ENCODE measurements at regions not wholly inside any gene's neighbourhood (a gene's known extent, or its start where the extent isn't known, plus 50 kb on each side); places are given as distances from the start of the nearest gene placed in this dataset.

DNA sequence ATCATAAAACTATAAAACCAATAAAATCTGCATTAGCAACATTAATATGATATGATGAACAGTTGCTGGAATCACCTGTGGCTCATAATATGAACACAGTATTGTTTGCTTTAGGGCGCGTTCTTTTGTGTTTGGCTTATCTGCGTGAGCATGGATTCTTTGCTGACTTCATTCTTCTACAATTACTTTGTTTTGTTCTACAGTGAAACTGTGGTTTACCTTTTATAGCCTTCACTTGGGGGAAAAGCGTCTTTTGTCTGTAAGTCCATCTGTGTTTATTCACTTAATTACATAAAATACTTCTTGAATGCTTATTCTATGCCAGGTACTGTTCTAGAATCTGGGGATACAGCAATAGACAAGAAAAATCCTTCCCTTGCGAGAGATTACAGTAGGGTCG lies 74.0 kb upstream of the SEC11C start:
- TF ChIP-seq, protein P1, sequence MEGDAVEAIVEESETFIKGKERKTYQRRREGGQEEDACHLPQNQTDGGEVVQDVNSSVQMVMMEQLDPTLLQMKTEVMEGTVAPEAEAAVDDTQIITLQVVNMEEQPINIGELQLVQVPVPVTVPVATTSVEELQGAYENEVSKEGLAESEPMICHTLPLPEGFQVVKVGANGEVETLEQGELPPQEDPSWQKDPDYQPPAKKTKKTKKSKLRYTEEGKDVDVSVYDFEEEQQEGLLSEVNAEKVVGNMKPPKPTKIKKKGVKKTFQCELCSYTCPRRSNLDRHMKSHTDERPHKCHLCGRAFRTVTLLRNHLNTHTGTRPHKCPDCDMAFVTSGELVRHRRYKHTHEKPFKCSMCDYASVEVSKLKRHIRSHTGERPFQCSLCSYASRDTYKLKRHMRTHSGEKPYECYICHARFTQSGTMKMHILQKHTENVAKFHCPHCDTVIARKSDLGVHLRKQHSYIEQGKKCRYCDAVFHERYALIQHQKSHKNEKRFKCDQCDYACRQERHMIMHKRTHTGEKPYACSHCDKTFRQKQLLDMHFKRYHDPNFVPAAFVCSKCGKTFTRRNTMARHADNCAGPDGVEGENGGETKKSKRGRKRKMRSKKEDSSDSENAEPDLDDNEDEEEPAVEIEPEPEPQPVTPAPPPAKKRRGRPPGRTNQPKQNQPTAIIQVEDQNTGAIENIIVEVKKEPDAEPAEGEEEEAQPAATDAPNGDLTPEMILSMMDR (conservative IDR thresholded peaks at IDR 0.05; ENCODE audit: low read length): no peak
- no peak for TF ChIP-seq EZH2phosphoT487 (IDR thresholded peaks at IDR 0.05; ENCODE audit: borderline replicate concordance, low read depth, low read length)
